HEK293T (cell line): ENCODE measurements at regions not wholly inside any gene's neighbourhood (a gene's known extent, or its start where the extent isn't known, plus 50 kb on each side); places are given as distances from the start of the nearest gene placed in this dataset.

ENCODE experiments used
- CTCF ChIA-PET: fragments of 350-600 bp; formaldehyde crosslinking; extraction: SDS; loops from one replicate; lab custom pipeline; 2021; ENCODE audit warnings: antibody characterized with exemption, inconsistent platforms; lab: Yijun Ruan, JAX
- POLR2A ChIA-PET: fragments of 350-600 bp; formaldehyde crosslinking; extraction: SDS; loops from one replicate; lab custom pipeline; 2020; ENCODE audit warnings: antibody characterized with exemption, inconsistent platforms; lab: Yijun Ruan, JAX
- DNase-seq: peaks from one replicate; pipeline ENCODE4 v3.0.0; 2012; ENCODE audit warnings: mixed read lengths; ENCODE audit errors: extremely low spot score
- ARNT ChIP-seq: fragments of 450-650 bp; IDR thresholded peaks from 2 replicates; pipeline ENCODE4 v1.6.1; 2017; ENCODE audit warnings: mild to moderate bottlenecking
- BHLHE40 ChIP-seq: fragments of 450-650 bp; IDR thresholded peaks from 2 replicates; pipeline ENCODE4 v1.6.1; 2016; ENCODE audit warnings: mild to moderate bottlenecking, moderate library complexity, borderline replicate concordance
- CTBP1 ChIP-seq: fragments of 450-650 bp; IDR thresholded peaks from 2 replicates; pipeline ENCODE4 v1.6.1; 2016; ENCODE audit warnings: borderline replicate concordance
- ELF4 ChIP-seq: fragments of 450-650 bp; IDR thresholded peaks from 2 replicates; pipeline ENCODE4 v1.6.1; 2017; ENCODE audit warnings: antibody characterized with exemption
- FOXA1 ChIP-seq: fragments of 450-650 bp; IDR thresholded peaks from 2 replicates; pipeline ENCODE4 v1.6.1; 2016; ENCODE audit warnings: mild to moderate bottlenecking
- FOXK2 ChIP-seq: fragments of 450-650 bp; IDR thresholded peaks from 2 replicates; pipeline ENCODE4 v1.6.1; 2016; ENCODE audit warnings: mild to moderate bottlenecking
- FOXM1 ChIP-seq: fragments of 450-650 bp; IDR thresholded peaks from 2 replicates; pipeline ENCODE4 v1.6.1; 2017; ENCODE audit warnings: mild to moderate bottlenecking, borderline replicate concordance
- HDGF ChIP-seq: fragments of 450-650 bp; IDR thresholded peaks from 2 replicates; pipeline ENCODE4 v1.6.1; 2017; ENCODE audit warnings: antibody characterized with exemption, borderline replicate concordance
- L3MBTL2 ChIP-seq: fragments of 450-650 bp; conservative IDR thresholded peaks from 2 replicates; pipeline ENCODE4 v1.6.1; 2016; ENCODE audit warnings: mild to moderate bottlenecking
- LEF1 ChIP-seq: fragments of 450-650 bp; IDR thresholded peaks from 2 replicates; pipeline ENCODE4 v1.6.1; 2017; ENCODE audit warnings: mild to moderate bottlenecking, borderline replicate concordance
- NFRKB ChIP-seq: fragments of 450-650 bp; IDR thresholded peaks from 2 replicates; pipeline ENCODE4 v1.6.1; 2016; ENCODE audit warnings: mild to moderate bottlenecking, moderate library complexity
- PKNOX1 ChIP-seq: fragments of 450-650 bp; IDR thresholded peaks from 2 replicates; pipeline ENCODE4 v1.6.1; 2016
- SP1 ChIP-seq: fragments of 450-650 bp; IDR thresholded peaks from 2 replicates; pipeline ENCODE4 v1.6.1; 2017
- SUZ12 ChIP-seq: fragments of 450-650 bp; IDR thresholded peaks from 2 replicates; pipeline ENCODE4 v1.6.1; 2016; ENCODE audit warnings: mild to moderate bottlenecking
- TARDBP ChIP-seq: fragments of 450-650 bp; IDR thresholded peaks from 2 replicates; pipeline ENCODE4 v1.6.1; 2016
- ZNF384 ChIP-seq: fragments of 450-650 bp; IDR thresholded peaks from 2 replicates; pipeline ENCODE4 v1.6.1; 2016

DNA sequence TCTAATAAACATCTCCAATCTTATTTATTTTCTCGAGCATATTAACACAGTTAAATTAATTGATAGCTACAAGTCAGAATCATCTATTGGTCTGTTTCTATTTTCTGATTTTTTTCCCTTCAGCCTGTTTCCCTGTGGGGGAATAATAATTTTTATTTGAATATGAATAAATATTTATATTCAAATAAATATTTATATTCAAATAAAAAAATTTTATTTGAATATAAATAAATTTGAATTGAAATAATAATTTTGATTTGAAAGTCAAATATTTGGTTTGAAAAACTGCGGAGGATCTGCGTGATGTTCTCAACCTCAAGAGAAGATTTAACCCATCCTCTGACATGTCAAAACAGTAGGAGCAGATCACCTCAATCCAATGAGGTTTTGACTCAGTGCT, 380.1 kb upstream of the MEIS2 start:
- no peak for DNase-seq
- ChIA-PET CTCF (no interaction called here), POLR2A (no interaction called here)
- TF ChIP-seq HDGF (no peak), TARDBP (no peak)

DNA sequence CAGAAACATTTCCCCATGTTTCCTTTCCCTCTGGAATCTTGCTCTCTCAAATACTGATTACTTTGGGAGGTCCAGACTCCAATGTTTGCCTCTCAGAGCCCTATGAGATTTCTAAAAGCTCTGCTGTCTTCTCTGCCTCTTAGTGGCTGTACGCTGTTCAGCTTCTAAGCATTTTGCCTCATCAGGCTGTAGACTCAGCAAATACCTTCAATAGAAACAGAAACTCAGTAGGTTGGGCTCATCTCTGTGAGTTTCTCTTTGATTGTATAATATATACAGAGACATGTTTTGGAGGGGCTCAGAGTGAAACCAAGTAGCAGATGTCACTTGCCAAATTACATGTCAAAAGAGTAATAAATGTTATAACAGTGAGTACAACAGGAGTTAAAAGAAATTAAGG, 380.8 kb upstream of the MEIS2 start:
- CTCF ChIA-PET: interaction anchor here (0.6 kb wide), 1 partner anchor 320 kb away, joined by 3 read pairs; no protein-coding TSS in a partner anchor

DNA sequence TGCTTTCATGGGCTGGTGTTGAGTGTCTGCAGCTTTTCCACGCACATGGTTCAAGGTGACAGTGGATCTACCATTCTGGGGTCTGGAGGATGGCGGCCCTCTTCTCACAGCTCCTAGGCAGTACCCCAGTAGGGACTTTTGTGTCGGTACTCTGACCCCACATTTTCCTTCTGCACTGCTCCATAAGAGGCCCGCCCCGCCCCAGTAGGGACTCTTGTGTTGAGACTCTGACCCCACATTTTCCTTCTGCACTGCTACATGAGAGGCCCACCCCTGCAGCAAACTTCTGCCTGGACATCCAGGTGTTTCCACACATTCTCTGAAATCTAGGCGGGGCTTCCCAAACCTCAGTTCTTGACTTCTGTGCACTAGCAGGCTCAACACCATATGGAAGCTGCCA, 383.4 kb upstream of the MEIS2 start:
- TF ChIP-seq ELF4 (no peak), NFRKB (no peak), SUZ12 (no peak), FOXA1 (no peak), HDGF (no peak), SP1 (no peak), TARDBP (no peak), PKNOX1 (no peak), ZNF384 (no peak), FOXK2 (no peak), L3MBTL2 (no peak), FOXM1 (no peak), BHLHE40 (no peak), CTBP1 (no peak), ARNT (no peak)
- POLR2A ChIA-PET: no interaction called here
- no peak for DNase-seq
- CTCF ChIA-PET: no interaction called here

More for the DNA sequence above, 380.8 kb upstream of the MEIS2 start:
- DNase-seq: no peak
- TF ChIP-seq ARNT (no peak), FOXA1 (no peak), HDGF (no peak), ZNF384 (no peak), L3MBTL2 (no peak), LEF1 (no peak), TARDBP (no peak), NFRKB (no peak), PKNOX1 (no peak), FOXM1 (no peak), SP1 (no peak), FOXK2 (no peak), SUZ12 (no peak), BHLHE40 (no peak), CTBP1 (no peak), ELF4 (no peak)
- POLR2A ChIA-PET: no interaction called here

DNA sequence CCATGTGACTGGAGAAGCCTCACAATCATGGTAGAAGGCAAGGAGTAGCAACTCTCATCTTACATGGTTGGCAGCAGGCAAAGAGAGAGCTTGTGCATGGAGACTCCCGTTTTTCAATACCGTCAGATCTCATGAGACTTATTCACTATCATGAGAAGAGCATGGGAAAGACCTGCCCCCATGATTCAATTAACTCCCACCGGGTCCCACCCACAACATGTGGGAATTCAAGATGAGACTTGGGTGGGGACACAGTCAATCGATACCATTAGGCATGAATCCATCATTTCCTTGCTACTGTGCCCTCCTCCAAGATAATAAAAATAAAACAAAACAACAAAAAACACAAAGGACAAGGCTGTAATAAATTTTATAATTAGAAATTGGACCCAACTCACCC, 384.7 kb upstream of the MEIS2 start:
- DNase-seq: no peak
- ChIA-PET CTCF (no interaction called here), POLR2A (no interaction called here)
- TF ChIP-seq HDGF: no peak
- TF ChIP-seq CTBP1: no peak
- no peak for TF ChIP-seq BHLHE40
- TF ChIP-seq FOXM1: no peak
- TF ChIP-seq FOXK2: no peak
- no peak for TF ChIP-seq NFRKB
- no peak for TF ChIP-seq ZNF384
- TF ChIP-seq FOXA1: no peak
- no peak for TF ChIP-seq ARNT
- TF ChIP-seq SUZ12: no peak
- TF ChIP-seq TARDBP: no peak
- no peak for TF ChIP-seq PKNOX1

GRCh38 chr15:37490707-37491106, 390.4 kb upstream of the MEIS2 start:
- ChIA-PET POLR2A (no interaction called here), CTCF (no interaction called here)
- no peak for TF ChIP-seq NFRKB
- no peak for TF ChIP-seq FOXK2
- TF ChIP-seq FOXM1: no peak
- no peak for DNase-seq

GRCh38 chr15:37516621-37517020, 416.3 kb upstream of the MEIS2 start:
- ChIA-PET CTCF (no interaction called here), POLR2A (no interaction called here)
- DNase-seq: no peak
- TF ChIP-seq ELF4 (no peak), FOXK2 (no peak), CTBP1 (no peak), ARNT (no peak), NFRKB (no peak), HDGF (no peak), LEF1 (no peak), BHLHE40 (no peak)
